Neuronal stem cell (in vitro differentiated cells): ENCODE measurements at regions not wholly inside any gene's neighbourhood (a gene's known extent, or its start where the extent isn't known, plus 50 kb on each side); places are given as distances from the start of the nearest gene placed in this dataset.

Experiments used
- DNase-seq: peaks from one replicate; pipeline ENCODE4 v3.0.0-alpha.2; 2013; ENCODE audit warnings: low spot score
- H2AFZ ChIP-seq: one replicate; pipeline ENCODE4 v1.6.1; 2013; ENCODE audit warnings: mild to moderate bottlenecking, low read length, inconsistent platforms
- H2AK5ac ChIP-seq: 2 replicates; pipeline ENCODE4 v1.6.1; 2013; ENCODE audit warnings: low read depth, mild to moderate bottlenecking, inconsistent platforms, low read length, moderate library complexity, mixed read lengths
- H2BK120ac ChIP-seq: 2 replicates; pipeline ENCODE4 v1.6.1; 2013; ENCODE audit warnings: low read depth, mild to moderate bottlenecking, inconsistent platforms, low read length, moderate library complexity, mixed read lengths
- H2BK12ac ChIP-seq: one replicate; pipeline ENCODE4 v1.6.1; 2013; ENCODE audit warnings: low read length, inconsistent platforms
- H2BK15ac ChIP-seq: 2 replicates; pipeline ENCODE4 v1.6.1; 2013; ENCODE audit warnings: mild to moderate bottlenecking, low read length, inconsistent platforms, mixed read lengths
- H2BK5ac ChIP-seq: one replicate; pipeline ENCODE4 v1.6.1; 2013; ENCODE audit warnings: inconsistent platforms, mild to moderate bottlenecking, low read length, moderate library complexity
- H3K14ac ChIP-seq: one replicate; pipeline ENCODE4 v1.6.1; 2013; ENCODE audit warnings: low read length, inconsistent platforms
- H3K18ac ChIP-seq: 2 replicates; pipeline ENCODE4 v1.6.1; 2013; ENCODE audit warnings: low read length, inconsistent platforms
- H3K23ac ChIP-seq: 2 replicates; pipeline ENCODE4 v1.6.1; 2013; ENCODE audit warnings: low read depth, mild to moderate bottlenecking, mixed read lengths, low read length, inconsistent platforms; ENCODE audit not compliant: poor library complexity
- H3K27ac ChIP-seq: replicated peaks from 3 replicates; pipeline ENCODE4 v1.5.1; 2013; ENCODE audit warnings: low read length, inconsistent platforms
- H3K27me3 ChIP-seq, 3 experiments: 2 replicates each; pipeline ENCODE4 v1.6.1; 2013; ENCODE audit warnings: low read length in 3 of 3, mild to moderate bottlenecking in 2 of 3, inconsistent platforms in 1 of 3, low read depth in 1 of 3, mixed read lengths in 1 of 3, moderate library complexity in 1 of 3; ENCODE audit not compliant: control insufficient read depth in 3 of 3, insufficient read depth in 3 of 3
- H3K36me3 ChIP-seq, 2 donors: replicated peaks in 1 of 2; 2 replicates each; pipeline ENCODE4 v1.6.1; 2013; ENCODE audit warnings: low read length in 2 of 2; ENCODE audit not compliant: control insufficient read depth in 2 of 2, insufficient read depth in 2 of 2
- H3K4ac ChIP-seq: 2 replicates; pipeline ENCODE4 v1.6.1; 2013; ENCODE audit warnings: inconsistent platforms, mild to moderate bottlenecking, low read length, moderate library complexity
- H3K4me1 ChIP-seq, 2 donors: 1 replicate in 1 of 2; 2 replicates in 1 of 2; pipeline ENCODE4 v1.6.1; 2013; ENCODE audit warnings: low read length in 2 of 2, low read depth in 1 of 2; ENCODE audit not compliant: control insufficient read depth in 2 of 2, insufficient read depth in 1 of 2
- H3K4me2 ChIP-seq: one replicate; pipeline ENCODE4 v1.6.1; 2013; ENCODE audit warnings: mild to moderate bottlenecking, low read length, inconsistent platforms; ENCODE audit not compliant: insufficient read depth, poor library complexity, severe bottlenecking
- H3K4me3 ChIP-seq, 2 donors: 2 replicates each; pipeline ENCODE4 v1.5.1; 2013; ENCODE audit warnings: low read length in 2 of 2, mild to moderate bottlenecking in 2 of 2, inconsistent platforms in 1 of 2, moderate library complexity in 1 of 2
- H3K79me1 ChIP-seq: one replicate; pipeline ENCODE4 v1.6.1; 2013; ENCODE audit warnings: low read depth, mild to moderate bottlenecking, inconsistent platforms, low read length, moderate library complexity
- H3K9ac ChIP-seq: one replicate; pipeline ENCODE4 v1.6.1; 2013; ENCODE audit warnings: mild to moderate bottlenecking, low read depth, low read length, inconsistent platforms; ENCODE audit not compliant: poor library complexity
- H3K9me3 ChIP-seq, 2 donors: replicated peaks in 1 of 2; 2 replicates each; pipeline versions ENCODE3 to v1.6.1; 2013; ENCODE audit warnings: low read length in 2 of 2, mild to moderate bottlenecking in 2 of 2, inconsistent platforms in 1 of 2, low read depth in 1 of 2, mixed read lengths in 1 of 2, moderate library complexity in 1 of 2; ENCODE audit not compliant: control insufficient read depth in 2 of 2, insufficient read depth in 1 of 2
- H4K8ac ChIP-seq: one replicate; pipeline ENCODE4 v1.6.1; 2013; ENCODE audit warnings: low read depth, mild to moderate bottlenecking, inconsistent platforms, low read length, moderate library complexity
- H4K91ac ChIP-seq: one replicate; pipeline ENCODE4 v1.6.1; 2013; ENCODE audit warnings: low read length, low read depth, mild to moderate bottlenecking, inconsistent platforms; ENCODE audit not compliant: poor library complexity
- WGBS, 2 donors: extraction: QIAGEN DNeasy Blood & Tissue Kit; methylation state at CpG; one replicate each; pipeline ENCODE4 v1.1.7; 2013; ENCODE audit warnings: missing lambda C conversion rate in 2 of 2, mixed read lengths in 1 of 2; ENCODE audit not compliant: insufficient read length in 2 of 2, insufficient replicate concordance in 1 of 2; ENCODE audit errors: extremely low coverage in 2 of 2; 5-methylcytosine and 5-hydroxymethylcytosine counted together

- no peak overlapping the region for H2BK12ac ChIP-seq
- peaks cover 0 to 2% of the 10 kb centered on the region in 2 donors for H3K36me3 ChIP-seq
- no peaks in the 10 kb centered on the region for H3K79me1 ChIP-seq
- H2AK5ac ChIP-seq, result no peak overlapping the region
- peaks cover 0 to 12% of the 10 kb centered on the region in 2 donors for H3K9me3 ChIP-seq
- H2BK120ac ChIP-seq, result no peak overlapping the region
- no peaks in the 10 kb centered on the region for H3K27me3 ChIP-seq
- no peak overlapping the region for H3K23ac ChIP-seq
- no CpG with 5 or more reads among the region's 2 CpGs for WGBS, 2 donors
- no peak overlapping the region for H2BK5ac ChIP-seq
- H3K4me2 ChIP-seq, result no peak overlapping the region
- peak; percentile 21 for DNase-seq
- peak overlapping the region; percentile 78 for H2AFZ ChIP-seq
- H3K4me1 ChIP-seq, result peaks cover 4 to 16% of the 10 kb centered on the region in 2 donors
- H3K4me3 ChIP-seq, result no peak overlapping the region
- no peak overlapping the region for H3K4ac ChIP-seq
- H3K18ac ChIP-seq, result no peak overlapping the region
- H3K27ac ChIP-seq, result no peak overlapping the region
- H4K8ac ChIP-seq, result no peak overlapping the region
- H3K14ac ChIP-seq, result no peak overlapping the region
- H4K91ac ChIP-seq, result no peak overlapping the region
- no peak overlapping the region for H3K9ac ChIP-seq
- H2BK15ac ChIP-seq, result no peak overlapping the region
Measured at GRCh38 chr18:68438983-68439382, 275.9 kb downstream of the TMX3 start.

DNA sequence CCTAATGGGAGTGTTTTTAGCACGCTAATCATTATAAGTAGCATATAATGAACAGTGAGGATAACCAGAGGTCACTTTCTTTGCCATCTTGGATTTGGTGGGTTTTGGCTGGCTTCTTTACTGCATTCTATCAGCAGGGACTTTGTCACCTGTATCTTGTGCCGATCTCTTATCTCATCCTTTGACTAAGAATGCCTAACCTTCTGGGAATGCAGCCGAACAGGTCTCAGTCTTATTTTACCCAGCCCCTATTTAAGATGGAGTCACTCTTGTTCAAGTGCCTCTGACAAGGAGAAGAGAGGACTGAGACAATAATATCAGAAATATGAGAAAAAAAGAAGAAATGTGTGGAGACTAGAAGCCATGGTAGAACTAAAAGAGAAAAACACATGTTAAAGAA lies 276.4 kb downstream of the TMX3 start:
- Histone ChIP-seq H3K14ac (no peak overlapping the region), H3K4me1 (peaks cover 4 to 16% of the 10 kb centered on the region in 2 donors), H2AK5ac (no peak overlapping the region), H2BK15ac (no peak overlapping the region), H2AFZ (peak overlapping the region; percentile 78), H3K4me2 (no peak overlapping the region), H3K9me3 (peaks cover 0 to 12% of the 10 kb centered on the region in 2 donors), H3K18ac (no peak overlapping the region), H3K4ac (no peak overlapping the region), H3K27ac (no peak overlapping the region), H3K79me1 (no peaks in the 10 kb centered on the region), H4K8ac (no peak overlapping the region), H2BK12ac (no peak overlapping the region), H4K91ac (no peak overlapping the region), H3K27me3 (no peaks in the 10 kb centered on the region), H3K4me3 (no peak overlapping the region), H2BK120ac (no peak overlapping the region), H3K9ac (no peak overlapping the region), H3K23ac (no peak overlapping the region), H2BK5ac (no peak overlapping the region), H3K36me3 (peaks cover 0 to 2% of the 10 kb centered on the region in 2 donors)
- DNase-seq, result no peak
- WGBS, 2 donors, result no CpG with 5 or more reads among the region's 3 CpGs

DNA sequence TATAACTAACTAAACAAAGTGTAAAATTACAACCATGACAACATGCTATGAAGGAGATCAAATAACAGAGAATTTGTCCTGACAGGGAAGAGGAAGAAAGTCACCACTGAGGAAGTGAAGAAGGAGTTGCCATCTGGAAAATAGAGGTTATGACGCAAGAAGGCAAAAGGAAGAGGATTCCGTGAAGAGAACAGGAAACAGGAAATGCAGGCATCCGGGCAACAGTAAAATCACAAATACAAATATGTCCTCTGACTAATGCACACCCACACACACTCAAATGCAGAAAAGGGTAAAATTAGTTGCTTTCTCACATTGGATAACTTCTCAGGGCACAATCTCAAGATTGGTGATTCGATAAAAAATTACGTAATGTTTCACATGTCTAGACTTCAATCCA lies 278.4 kb downstream of the TMX3 start:
- Histone ChIP-seq H3K36me3 (peaks cover 0 to 2% of the 10 kb centered on the region in 2 donors), H3K14ac (no peak overlapping the region), H3K4me1 (peaks cover 4 to 16% of the 10 kb centered on the region in 2 donors), H3K4me2 (no peak overlapping the region), H2BK15ac (no peak overlapping the region), H3K9me3 (peaks cover 0 to 12% of the 10 kb centered on the region in 2 donors), H3K27ac (no peak overlapping the region), H3K18ac (no peak overlapping the region), H3K4me3 (no peak overlapping the region), H2AK5ac (no peak overlapping the region), H2BK5ac (no peak overlapping the region), H3K79me1 (no peaks in the 10 kb centered on the region), H3K23ac (no peak overlapping the region), H3K27me3 (no peaks in the 10 kb centered on the region), H2BK120ac (no peak overlapping the region), H3K4ac (no peak overlapping the region), H4K8ac (no peak overlapping the region), H4K91ac (no peak overlapping the region), H2BK12ac (no peak overlapping the region), H2AFZ (peak overlapping the region; percentile 11), H3K9ac (no peak overlapping the region)
- DNase-seq, result no peak
- WGBS, 2 donors, result no CpG with 5 or more reads among the region's 5 CpGs

- Histone ChIP-seq H2AFZ (no peak overlapping the region), H3K27ac (no peak overlapping the region), H4K8ac (no peak overlapping the region), H2BK120ac (no peak overlapping the region), H3K23ac (no peak overlapping the region), H2BK5ac (no peak overlapping the region), H3K4me3 (no peak overlapping the region), H4K91ac (no peak overlapping the region), H3K9me3 (peaks cover 0 to 12% of the 10 kb centered on the region in 2 donors), H3K9ac (no peak overlapping the region), H2BK12ac (no peak overlapping the region), H2AK5ac (no peak overlapping the region), H2BK15ac (no peak overlapping the region), H3K4me2 (no peak overlapping the region), H3K4ac (no peak overlapping the region), H3K27me3 (no peaks in the 10 kb centered on the region), H3K14ac (no peak overlapping the region), H3K79me1 (no peaks in the 10 kb centered on the region), H3K36me3 (peaks cover 0 to 2% of the 10 kb centered on the region in 2 donors), H3K4me1 (peaks cover 4 to 16% of the 10 kb centered on the region in 2 donors), H3K18ac (no peak overlapping the region)
- no CpG with 5 or more reads among the region's 2 CpGs for WGBS, 2 donors
- DNase-seq, result no peak
Measured at GRCh38 chr18:68435581-68435980, 279.3 kb downstream of the TMX3 start.
